ENCODE measurements at regions not wholly inside any gene's neighbourhood (a gene's known extent, or its start where the extent isn't known, plus 50 kb on each side); places are given as distances from the start of the nearest gene placed in this dataset.

DNA sequence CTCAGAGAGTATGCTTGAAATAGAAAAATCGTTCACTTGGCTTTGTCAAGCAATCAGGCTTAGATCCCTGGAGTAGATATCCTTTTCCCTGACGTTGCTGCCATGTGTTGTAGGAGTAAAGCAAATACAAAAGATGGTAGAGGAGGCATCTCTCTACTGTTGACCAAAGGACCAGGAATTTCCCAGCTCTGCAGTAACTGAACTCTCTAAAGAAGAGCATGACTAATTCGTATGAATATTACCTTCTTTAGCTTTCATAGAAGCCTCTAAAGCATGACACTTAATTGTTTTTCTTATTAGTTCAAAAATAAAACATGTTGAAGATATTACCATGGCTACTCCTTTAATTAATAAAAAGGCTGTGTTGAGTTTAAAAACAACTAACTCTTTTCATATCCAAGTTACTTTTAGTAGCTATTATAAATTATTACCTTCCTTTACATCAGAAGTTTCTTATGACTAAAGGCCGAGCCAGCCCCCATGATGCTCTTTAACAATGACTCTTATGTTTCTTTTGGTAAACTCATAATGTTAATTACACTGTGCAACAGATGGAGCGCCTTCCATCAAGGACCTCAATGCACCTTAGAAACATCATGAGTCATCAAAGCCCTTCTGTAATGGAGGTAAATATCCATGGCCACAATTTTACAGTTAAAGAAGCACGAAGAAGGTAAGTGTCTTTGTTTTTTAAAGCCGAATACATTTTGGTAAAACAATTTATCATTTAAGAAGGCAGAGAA is 352.4 kb downstream of the KLF5 start:
- TF ChIP-seq CTCF (IDR thresholded peaks at IDR 0.05; ENCODE audit: insufficient read depth, low read depth, low read length), result no peak
- no peak for TF ChIP-seq EZH2 (IDR thresholded peaks at IDR 0.05; ENCODE audit: insufficient read depth, low read length)
